DND-41 (cell line): ENCODE measurements at regions not wholly inside any gene's neighbourhood (a gene's known extent, or its start where the extent isn't known, plus 50 kb on each side); places are given as distances from the start of the nearest gene placed in this dataset.

ENCODE experiments used
- ATAC-seq: fragments of 200-7000 bp; cut with Tn5 transposase; 3 replicates; pipeline ENCODE4 v1.9.1; 2021; ENCODE audit warnings: low read depth; ENCODE audit not compliant: insufficient read depth
- DNase-seq: peaks from one replicate; pipeline ENCODE4 v3.0.0-alpha.2; 2020
- H2AFZ ChIP-seq: 2 replicates; pipeline ENCODE4 v1.6.0; 2012; ENCODE audit warnings: low read depth, low read length
- H3K27ac ChIP-seq: 2 replicates; pipeline ENCODE4 v1.5.1; 2012; ENCODE audit warnings: low read length, inconsistent platforms
- H3K27me3 ChIP-seq: fragments of 200-600 bp; sonication (generic); 2 replicates; pipeline ENCODE4 v1.6.0; 2012; ENCODE audit warnings: low read length, mild to moderate bottlenecking, inconsistent platforms; ENCODE audit not compliant: insufficient read depth, poor library complexity
- H3K36me3 ChIP-seq: 2 replicates; pipeline ENCODE4 v1.5.1; 2012; ENCODE audit warnings: low read length, inconsistent platforms; ENCODE audit not compliant: insufficient read depth
- H3K4me1 ChIP-seq: 2 replicates; pipeline ENCODE4 v1.5.1; 2012; ENCODE audit warnings: mild to moderate bottlenecking, low read length; ENCODE audit not compliant: insufficient read depth
- H3K4me2 ChIP-seq: 2 replicates; pipeline ENCODE4 v1.6.0; 2012; ENCODE audit warnings: mild to moderate bottlenecking, moderate library complexity, low read length, inconsistent platforms; ENCODE audit not compliant: insufficient read depth
- H3K4me3 ChIP-seq, 2 experiments: fragments of 200-600 bp in 1 of 2; shearing (Covaris generic) in 1 of 2; 2 replicates each; pipeline ENCODE4 v1.5.1; 2012 to 2016; ENCODE audit warnings: inconsistent platforms in 2 of 2, low read length in 2 of 2, mild to moderate bottlenecking in 2 of 2, low read depth in 1 of 2, moderate library complexity in 1 of 2
- H3K79me2 ChIP-seq: 2 replicates; pipeline ENCODE4 v1.6.0; 2012; ENCODE audit warnings: low read length, inconsistent platforms; ENCODE audit not compliant: insufficient read depth
- H3K9ac ChIP-seq: 2 replicates; pipeline ENCODE4 v1.6.0; 2012; ENCODE audit warnings: low read depth, mild to moderate bottlenecking, inconsistent platforms, low read length, moderate library complexity
- H3K9me3 ChIP-seq: 2 replicates; pipeline ENCODE4 v1.5.1; 2012; ENCODE audit warnings: low read length, moderate library complexity, mild to moderate bottlenecking, inconsistent platforms; ENCODE audit not compliant: insufficient read depth, severe bottlenecking
- H4K20me1 ChIP-seq: 2 replicates; pipeline ENCODE4 v1.6.0; 2012; ENCODE audit warnings: low read length; ENCODE audit not compliant: insufficient read depth
- EZH2 ChIP-seq: IDR thresholded peaks from 3 replicates; pipeline ENCODE4 v1.6.1; 2012; ENCODE audit warnings: borderline replicate concordance, low read depth, mild to moderate bottlenecking, moderate library complexity, low read length, inconsistent platforms; ENCODE audit not compliant: severe bottlenecking
- TF ChIP-seq, protein P1 (sequence below): IDR thresholded peaks from 2 replicates; pipeline ENCODE4 v1.5.1; 2012; ENCODE audit warnings: borderline replicate concordance, low read length, moderate library complexity, mild to moderate bottlenecking; ENCODE audit not compliant: poor library complexity, severe bottlenecking; ENCODE audit errors: extremely low read depth

GRCh38 chr3:115550285-115550761, 73.0 kb upstream of the GAP43 start:
- TF ChIP-seq EZH2 = no peak
- TF ChIP-seq, protein P1, sequence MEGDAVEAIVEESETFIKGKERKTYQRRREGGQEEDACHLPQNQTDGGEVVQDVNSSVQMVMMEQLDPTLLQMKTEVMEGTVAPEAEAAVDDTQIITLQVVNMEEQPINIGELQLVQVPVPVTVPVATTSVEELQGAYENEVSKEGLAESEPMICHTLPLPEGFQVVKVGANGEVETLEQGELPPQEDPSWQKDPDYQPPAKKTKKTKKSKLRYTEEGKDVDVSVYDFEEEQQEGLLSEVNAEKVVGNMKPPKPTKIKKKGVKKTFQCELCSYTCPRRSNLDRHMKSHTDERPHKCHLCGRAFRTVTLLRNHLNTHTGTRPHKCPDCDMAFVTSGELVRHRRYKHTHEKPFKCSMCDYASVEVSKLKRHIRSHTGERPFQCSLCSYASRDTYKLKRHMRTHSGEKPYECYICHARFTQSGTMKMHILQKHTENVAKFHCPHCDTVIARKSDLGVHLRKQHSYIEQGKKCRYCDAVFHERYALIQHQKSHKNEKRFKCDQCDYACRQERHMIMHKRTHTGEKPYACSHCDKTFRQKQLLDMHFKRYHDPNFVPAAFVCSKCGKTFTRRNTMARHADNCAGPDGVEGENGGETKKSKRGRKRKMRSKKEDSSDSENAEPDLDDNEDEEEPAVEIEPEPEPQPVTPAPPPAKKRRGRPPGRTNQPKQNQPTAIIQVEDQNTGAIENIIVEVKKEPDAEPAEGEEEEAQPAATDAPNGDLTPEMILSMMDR = no peak
- H3K4me2 ChIP-seq = no peak overlapping the region
- H2AFZ ChIP-seq = no peak overlapping the region
- H3K79me2 ChIP-seq = no peaks in the 10 kb centered on the region
- no peak for ATAC-seq
- H3K9ac ChIP-seq = no peak overlapping the region
- H3K27me3 ChIP-seq = no peaks in the 10 kb centered on the region
- no peaks in the 10 kb centered on the region for H4K20me1 ChIP-seq
- H3K9me3 ChIP-seq = no peaks in the 10 kb centered on the region
- H3K4me1 ChIP-seq = no peaks in the 10 kb centered on the region
- H3K4me3 ChIP-seq = no peak overlapping the region
- no peak for DNase-seq
- H3K36me3 ChIP-seq = no peaks in the 10 kb centered on the region
- H3K27ac ChIP-seq = no peak overlapping the region

GRCh38 chr3:115551016-115551415, 72.3 kb upstream of the GAP43 start:
- Histone ChIP-seq H3K4me3 (no peak overlapping the region), H3K4me2 (no peak overlapping the region), H2AFZ (no peak overlapping the region), H3K9ac (no peak overlapping the region), H3K79me2 (no peaks in the 10 kb centered on the region), H3K27me3 (no peaks in the 10 kb centered on the region), H3K36me3 (no peaks in the 10 kb centered on the region), H3K27ac (no peak overlapping the region), H3K4me1 (no peaks in the 10 kb centered on the region), H4K20me1 (no peaks in the 10 kb centered on the region), H3K9me3 (no peaks in the 10 kb centered on the region)
- ATAC-seq (no peak), DNase-seq (no peak)
- no peak for TF ChIP-seq EZH2
- TF ChIP-seq, protein P1 = no peak

- no peaks in the 10 kb centered on the region for H3K27me3 ChIP-seq
- no peak overlapping the region for H2AFZ ChIP-seq
- TF ChIP-seq EZH2 = no peak
- TF ChIP-seq, protein P1 = no peak
- no peaks in the 10 kb centered on the region for H3K9me3 ChIP-seq
- no peak overlapping the region for H3K9ac ChIP-seq
- H3K79me2 ChIP-seq = no peaks in the 10 kb centered on the region
- H3K4me3 ChIP-seq = no peak overlapping the region
- no peak for ATAC-seq
- no peaks in the 10 kb centered on the region for H3K36me3 ChIP-seq
- no peaks in the 10 kb centered on the region for H4K20me1 ChIP-seq
- no peak overlapping the region for H3K4me2 ChIP-seq
- DNase-seq = no peak
- no peaks in the 10 kb centered on the region for H3K4me1 ChIP-seq
- no peak overlapping the region for H3K27ac ChIP-seq
Measured at GRCh38 chr3:115552007-115552406, 71.3 kb upstream of the GAP43 start.
